HL-60 (cell line): ENCODE measurements at regions not wholly inside any gene's neighbourhood (a gene's known extent, or its start where the extent isn't known, plus 50 kb on each side); places are given as distances from the start of the nearest gene placed in this dataset.

ENCODE experiments used
- DNase-seq, 2 experiments: peaks; one replicate each; pipeline ENCODE4 v3.0.0-alpha.2; 2010 to 2020; ENCODE audit warnings: low read depth in 1 of 2, low spot score in 1 of 2
- H3K27ac ChIP-seq: fragments of 250-450 bp; sonication (Bioruptor Pico); replicated peaks from 2 replicates; pipeline ENCODE4 v1.5.1; 2020; ENCODE audit warnings: mild to moderate bottlenecking, moderate library complexity
- H3K27me3 ChIP-seq: fragments of 250-450 bp; sonication (Bioruptor Pico); 2 replicates; pipeline ENCODE4 v1.5.1; 2021; ENCODE audit warnings: mild to moderate bottlenecking, moderate library complexity; ENCODE audit not compliant: insufficient read depth, poor library complexity, severe bottlenecking
- H3K4me3 ChIP-seq: replicated peaks from 2 replicates; pipeline ENCODE4 v1.5.1; 2011; ENCODE audit warnings: mild to moderate bottlenecking, control low read depth, low read length; ENCODE audit not compliant: insufficient read depth
- GABPA ChIP-seq: IDR thresholded peaks from 2 replicates; pipeline ENCODE4 v1.6.1; 2012; ENCODE audit warnings: low read depth
- POLR2AphosphoS5 ChIP-seq: IDR thresholded peaks from 2 replicates; pipeline ENCODE4 v1.6.1; 2012; ENCODE audit warnings: low read depth
- SPI1 ChIP-seq: IDR thresholded peaks from 2 replicates; pipeline ENCODE4 v1.6.1; 2012; ENCODE audit warnings: low read depth, mild to moderate bottlenecking, borderline replicate concordance
- TF ChIP-seq, protein P1 (sequence below): IDR thresholded peaks from 2 replicates; pipeline ENCODE4 v1.6.1; 2012; ENCODE audit warnings: low read depth; ENCODE audit not compliant: insufficient replicate concordance
- TF ChIP-seq, protein P2 (sequence below): IDR thresholded peaks from one replicate; pipeline ENCODE4 v1.5.1; 2011; ENCODE audit warnings: low read length, control low read depth, inconsistent platforms; ENCODE audit not compliant: insufficient read depth

DNA sequence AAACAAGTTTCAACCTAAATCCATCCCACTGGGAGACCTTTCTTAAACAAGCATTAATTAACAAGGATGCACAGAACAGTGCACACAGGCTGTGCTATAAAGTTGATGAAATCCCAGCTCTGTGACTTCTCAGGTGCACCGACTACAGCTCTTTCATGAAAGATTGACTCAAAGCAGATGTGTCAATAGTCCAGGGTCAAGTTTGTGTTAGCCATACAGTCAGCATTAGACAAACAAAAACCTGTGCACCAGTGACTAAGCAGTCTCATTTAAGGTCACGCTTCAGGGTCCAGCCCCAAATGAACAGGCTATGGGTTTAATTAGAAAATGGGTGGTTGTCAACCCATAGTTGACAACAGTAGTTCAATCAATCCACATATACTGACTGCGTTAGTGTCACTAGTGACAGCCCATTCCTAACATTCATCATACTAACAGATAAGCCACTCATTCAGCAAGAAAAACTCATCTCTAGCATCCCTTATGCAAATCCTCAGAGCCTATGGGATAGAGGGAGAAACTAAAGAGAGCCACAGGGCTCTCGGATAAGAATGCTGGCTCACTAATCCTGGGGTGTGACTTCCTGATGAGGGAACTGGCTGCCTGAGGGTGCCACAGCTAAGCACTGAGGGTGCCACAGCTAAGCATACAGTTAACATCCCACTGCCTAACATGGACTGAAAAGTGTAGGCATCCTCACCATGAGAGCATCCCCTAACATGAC lies 84.1 kb downstream of the WNT5A start:
- Histone ChIP-seq H3K27me3 (no peaks in the 10 kb centered on the region), H3K27ac (no peak overlapping the region), H3K4me3 (no peak overlapping the region)
- no peak for DNase-seq
- TF ChIP-seq, protein P1, sequence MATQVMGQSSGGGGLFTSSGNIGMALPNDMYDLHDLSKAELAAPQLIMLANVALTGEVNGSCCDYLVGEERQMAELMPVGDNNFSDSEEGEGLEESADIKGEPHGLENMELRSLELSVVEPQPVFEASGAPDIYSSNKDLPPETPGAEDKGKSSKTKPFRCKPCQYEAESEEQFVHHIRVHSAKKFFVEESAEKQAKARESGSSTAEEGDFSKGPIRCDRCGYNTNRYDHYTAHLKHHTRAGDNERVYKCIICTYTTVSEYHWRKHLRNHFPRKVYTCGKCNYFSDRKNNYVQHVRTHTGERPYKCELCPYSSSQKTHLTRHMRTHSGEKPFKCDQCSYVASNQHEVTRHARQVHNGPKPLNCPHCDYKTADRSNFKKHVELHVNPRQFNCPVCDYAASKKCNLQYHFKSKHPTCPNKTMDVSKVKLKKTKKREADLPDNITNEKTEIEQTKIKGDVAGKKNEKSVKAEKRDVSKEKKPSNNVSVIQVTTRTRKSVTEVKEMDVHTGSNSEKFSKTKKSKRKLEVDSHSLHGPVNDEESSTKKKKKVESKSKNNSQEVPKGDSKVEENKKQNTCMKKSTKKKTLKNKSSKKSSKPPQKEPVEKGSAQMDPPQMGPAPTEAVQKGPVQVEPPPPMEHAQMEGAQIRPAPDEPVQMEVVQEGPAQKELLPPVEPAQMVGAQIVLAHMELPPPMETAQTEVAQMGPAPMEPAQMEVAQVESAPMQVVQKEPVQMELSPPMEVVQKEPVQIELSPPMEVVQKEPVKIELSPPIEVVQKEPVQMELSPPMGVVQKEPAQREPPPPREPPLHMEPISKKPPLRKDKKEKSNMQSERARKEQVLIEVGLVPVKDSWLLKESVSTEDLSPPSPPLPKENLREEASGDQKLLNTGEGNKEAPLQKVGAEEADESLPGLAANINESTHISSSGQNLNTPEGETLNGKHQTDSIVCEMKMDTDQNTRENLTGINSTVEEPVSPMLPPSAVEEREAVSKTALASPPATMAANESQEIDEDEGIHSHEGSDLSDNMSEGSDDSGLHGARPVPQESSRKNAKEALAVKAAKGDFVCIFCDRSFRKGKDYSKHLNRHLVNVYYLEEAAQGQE: no peak
- TF ChIP-seq GABPA (no peak), POLR2AphosphoS5 (no peak), SPI1 (no peak)
- TF ChIP-seq, protein P2, sequence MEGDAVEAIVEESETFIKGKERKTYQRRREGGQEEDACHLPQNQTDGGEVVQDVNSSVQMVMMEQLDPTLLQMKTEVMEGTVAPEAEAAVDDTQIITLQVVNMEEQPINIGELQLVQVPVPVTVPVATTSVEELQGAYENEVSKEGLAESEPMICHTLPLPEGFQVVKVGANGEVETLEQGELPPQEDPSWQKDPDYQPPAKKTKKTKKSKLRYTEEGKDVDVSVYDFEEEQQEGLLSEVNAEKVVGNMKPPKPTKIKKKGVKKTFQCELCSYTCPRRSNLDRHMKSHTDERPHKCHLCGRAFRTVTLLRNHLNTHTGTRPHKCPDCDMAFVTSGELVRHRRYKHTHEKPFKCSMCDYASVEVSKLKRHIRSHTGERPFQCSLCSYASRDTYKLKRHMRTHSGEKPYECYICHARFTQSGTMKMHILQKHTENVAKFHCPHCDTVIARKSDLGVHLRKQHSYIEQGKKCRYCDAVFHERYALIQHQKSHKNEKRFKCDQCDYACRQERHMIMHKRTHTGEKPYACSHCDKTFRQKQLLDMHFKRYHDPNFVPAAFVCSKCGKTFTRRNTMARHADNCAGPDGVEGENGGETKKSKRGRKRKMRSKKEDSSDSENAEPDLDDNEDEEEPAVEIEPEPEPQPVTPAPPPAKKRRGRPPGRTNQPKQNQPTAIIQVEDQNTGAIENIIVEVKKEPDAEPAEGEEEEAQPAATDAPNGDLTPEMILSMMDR: no peak

DNA sequence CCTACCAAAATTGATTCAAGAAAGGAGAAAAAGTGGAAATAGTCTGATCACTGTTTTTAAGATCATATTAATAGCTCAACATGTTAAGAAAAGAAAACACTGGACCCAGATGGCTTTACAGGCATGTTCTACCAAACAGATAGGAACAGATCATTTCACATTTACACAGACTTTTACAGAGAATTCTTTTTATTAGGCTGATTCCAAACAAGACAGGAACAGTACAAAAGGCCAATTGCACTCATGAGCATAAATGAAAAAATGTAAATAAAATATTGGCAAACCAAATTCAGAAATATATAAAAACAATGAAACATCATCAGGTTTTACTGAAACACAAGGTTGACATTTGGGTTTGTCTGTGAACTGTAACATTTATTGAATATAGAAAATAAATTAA lies 106.5 kb downstream of the WNT5A start:
- Histone ChIP-seq H3K27me3 (peaks cover 2% of the 10 kb centered on the region), H3K4me3 (no peak overlapping the region), H3K27ac (no peak overlapping the region)
- TF ChIP-seq, protein P2: no peak
- TF ChIP-seq SPI1: no peak
- TF ChIP-seq GABPA: no peak
- TF ChIP-seq POLR2AphosphoS5: no peak
- TF ChIP-seq, protein P1: no peak
- no peak for DNase-seq

DNA sequence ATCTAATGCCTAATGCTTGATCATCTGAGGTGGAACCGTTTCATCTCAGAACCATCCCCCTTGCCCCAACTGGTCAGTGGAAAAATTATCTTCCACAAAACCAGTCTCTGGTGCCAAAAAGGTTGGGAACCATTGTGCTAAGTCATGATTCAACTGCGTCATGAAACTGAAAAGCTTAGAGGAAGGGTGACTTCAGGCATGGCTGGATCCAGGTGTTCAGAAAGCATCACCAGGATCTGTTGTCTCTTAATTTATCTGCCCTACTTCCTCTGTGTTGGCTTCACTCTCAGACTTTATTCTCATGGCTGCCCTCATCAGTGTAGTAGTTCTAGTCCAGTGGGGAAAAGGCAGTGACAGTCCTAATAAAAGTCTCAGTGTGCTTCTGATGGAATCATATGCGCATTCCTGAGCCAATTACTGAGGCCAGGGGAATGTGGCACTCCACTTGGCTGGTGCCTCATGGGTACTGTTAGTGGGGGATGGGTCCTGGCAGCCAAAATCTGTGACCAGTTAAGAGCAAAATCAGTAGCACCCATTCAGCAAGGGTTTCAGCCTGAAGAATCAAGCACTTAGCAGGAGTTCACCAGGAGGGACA lies 110.3 kb downstream of the WNT5A start:
- Histone ChIP-seq H3K4me3 (no peak overlapping the region), H3K27me3 (peaks cover 2% of the 10 kb centered on the region), H3K27ac (no peak overlapping the region)
- TF ChIP-seq, protein P2: no peak
- TF ChIP-seq POLR2AphosphoS5 (no peak), GABPA (no peak), SPI1 (no peak)
- TF ChIP-seq, protein P1: no peak
- no peak for DNase-seq
